ENCODE measurements at regions not wholly inside any gene's neighbourhood (a gene's known extent, or its start where the extent isn't known, plus 50 kb on each side); places are given as distances from the start of the nearest gene placed in this dataset.

GRCh38 chr5:98321361-98321760, 452.1 kb upstream of the RGMB start:
- no peak for TF ChIP-seq CTCF (IDR thresholded peaks at IDR 0.05; ENCODE audit: insufficient read depth, low read length)
- no peak for TF ChIP-seq REST (IDR thresholded peaks at IDR 0.05; ENCODE audit: insufficient replicate concordance, low read depth)
- TF ChIP-seq POLR2AphosphoS5 (IDR thresholded peaks at IDR 0.05; ENCODE audit: low read depth), result no peak
- TF ChIP-seq GABPA (IDR thresholded peaks at IDR 0.05; ENCODE audit: low read depth), result no peak
- no peak for TF ChIP-seq SPI1 (IDR thresholded peaks at IDR 0.05; ENCODE audit: borderline replicate concordance, low read depth)
